HG02763 (cell line): ENCODE measurements at regions not wholly inside any gene's neighbourhood (a gene's known extent, or its start where the extent isn't known, plus 50 kb on each side); places are given as distances from the start of the nearest gene placed in this dataset.

Experiments
- ATAC-seq: cut with Tn5 transposase; IDR thresholded peaks from one replicate; pipeline ENCODE4 v1.9.1; 2021; ENCODE audit warnings: mild to moderate bottlenecking, moderate library complexity; ENCODE audit not compliant: unreplicated experiment

DNA sequence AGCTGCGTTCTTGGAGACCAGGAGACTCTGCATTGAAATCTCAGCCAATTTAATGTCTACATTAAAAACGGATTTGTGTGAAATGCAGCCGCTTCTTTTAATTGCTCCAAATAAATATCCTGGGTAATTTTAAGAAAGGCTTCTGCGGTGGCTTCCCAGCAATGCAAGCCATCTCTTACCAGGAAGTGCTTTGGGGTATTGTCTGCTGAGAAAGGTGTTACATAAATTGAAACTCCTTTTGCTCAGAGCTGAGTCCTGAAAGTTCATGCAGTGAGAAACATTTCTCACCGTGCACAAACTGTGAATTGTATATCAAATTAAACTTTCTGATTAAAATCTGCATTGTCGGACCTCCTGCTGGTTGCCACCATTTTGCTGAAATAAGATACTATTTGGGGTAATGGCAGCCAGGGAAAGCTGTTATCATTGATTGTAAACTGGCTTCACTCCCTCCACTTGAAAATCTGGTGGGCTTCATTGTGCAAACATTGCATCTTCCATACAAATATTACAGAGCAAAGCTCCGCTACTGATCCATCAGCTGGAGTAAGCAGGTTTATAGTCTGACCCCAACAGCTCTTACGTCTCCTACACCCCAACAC is 59.5 kb downstream of the ZIC5 start:
- ATAC-seq: no peak

DNA sequence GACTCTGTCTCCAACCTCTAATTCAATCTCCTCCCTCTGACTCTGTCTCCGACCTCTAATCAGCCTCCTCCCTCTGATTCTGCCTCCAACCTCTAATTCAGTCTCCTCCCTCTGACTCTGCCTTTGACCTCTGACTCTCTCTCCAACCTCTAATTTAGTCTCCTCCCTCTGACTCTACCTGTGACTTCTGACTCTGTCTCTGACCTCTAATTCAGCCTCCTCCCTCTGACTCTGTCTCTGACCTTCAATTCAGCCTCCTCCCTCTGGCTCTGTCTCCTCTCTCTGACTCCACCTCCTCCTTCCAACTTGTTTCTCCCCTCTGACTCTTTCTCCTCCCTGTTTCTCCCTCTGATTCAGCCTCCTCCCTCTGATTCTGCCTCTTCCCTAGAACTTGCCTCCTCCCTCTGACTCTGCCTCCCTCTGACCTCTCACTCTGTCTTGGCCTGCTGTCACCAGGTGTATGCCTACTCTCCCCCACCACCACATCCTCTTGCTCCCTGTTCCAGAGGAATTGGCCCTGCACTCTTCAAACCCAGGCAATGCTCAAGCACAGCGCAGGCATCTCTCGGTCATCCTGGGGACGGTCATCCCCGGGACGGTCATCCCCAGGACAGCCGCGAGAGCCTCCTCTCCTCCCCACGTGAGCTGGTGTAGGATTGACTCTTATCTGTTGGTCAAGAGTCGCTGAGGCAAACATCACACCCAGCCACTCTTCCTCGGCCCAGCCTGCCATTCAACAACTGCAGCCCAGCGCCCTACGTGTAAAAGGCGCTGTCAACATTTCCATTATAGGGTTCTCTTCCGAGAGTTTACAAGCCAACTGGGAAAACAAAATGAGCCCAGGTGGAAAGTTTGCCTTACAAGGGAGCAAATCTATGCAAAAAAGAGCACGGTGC is 60.2 kb downstream of the ZIC5 start:
- no peak for ATAC-seq

DNA sequence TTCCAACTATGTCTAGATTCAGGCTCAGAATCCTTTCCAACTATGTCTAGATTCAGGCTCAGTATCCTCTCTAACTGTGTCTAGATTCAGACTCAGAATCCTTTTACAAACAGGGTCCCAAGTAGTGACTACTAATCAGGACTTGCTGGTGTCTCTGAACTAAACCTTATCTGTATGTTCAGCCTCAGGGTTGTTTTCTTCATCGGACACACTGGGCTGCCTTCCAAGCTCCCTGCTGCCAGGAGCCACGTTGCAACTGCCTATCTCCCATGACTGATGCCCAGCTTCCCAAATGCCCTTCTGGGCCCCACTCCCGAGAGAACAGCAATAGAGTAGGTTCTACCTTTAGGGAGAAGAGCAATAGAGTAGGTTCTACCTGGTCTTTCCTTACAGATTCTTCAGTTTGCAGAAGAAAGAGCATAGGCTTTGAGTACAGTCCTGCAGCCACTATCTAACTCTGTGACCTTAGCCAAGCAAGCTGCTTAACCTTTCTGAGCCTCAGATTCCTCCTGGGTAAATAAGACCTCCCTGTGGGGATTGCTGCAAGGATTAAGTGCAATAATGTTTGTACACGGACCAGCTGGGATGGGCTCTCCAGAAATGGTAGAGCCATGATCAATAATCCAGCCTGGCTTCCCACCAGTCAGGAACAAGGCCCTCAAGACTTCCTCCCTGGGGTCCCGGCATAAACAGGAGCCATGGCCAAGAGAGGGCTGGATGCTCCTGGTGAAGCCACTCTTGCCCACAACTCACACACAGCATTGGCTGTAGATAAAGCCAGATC is 61.5 kb downstream of the ZIC5 start:
- ATAC-seq: no peak

DNA sequence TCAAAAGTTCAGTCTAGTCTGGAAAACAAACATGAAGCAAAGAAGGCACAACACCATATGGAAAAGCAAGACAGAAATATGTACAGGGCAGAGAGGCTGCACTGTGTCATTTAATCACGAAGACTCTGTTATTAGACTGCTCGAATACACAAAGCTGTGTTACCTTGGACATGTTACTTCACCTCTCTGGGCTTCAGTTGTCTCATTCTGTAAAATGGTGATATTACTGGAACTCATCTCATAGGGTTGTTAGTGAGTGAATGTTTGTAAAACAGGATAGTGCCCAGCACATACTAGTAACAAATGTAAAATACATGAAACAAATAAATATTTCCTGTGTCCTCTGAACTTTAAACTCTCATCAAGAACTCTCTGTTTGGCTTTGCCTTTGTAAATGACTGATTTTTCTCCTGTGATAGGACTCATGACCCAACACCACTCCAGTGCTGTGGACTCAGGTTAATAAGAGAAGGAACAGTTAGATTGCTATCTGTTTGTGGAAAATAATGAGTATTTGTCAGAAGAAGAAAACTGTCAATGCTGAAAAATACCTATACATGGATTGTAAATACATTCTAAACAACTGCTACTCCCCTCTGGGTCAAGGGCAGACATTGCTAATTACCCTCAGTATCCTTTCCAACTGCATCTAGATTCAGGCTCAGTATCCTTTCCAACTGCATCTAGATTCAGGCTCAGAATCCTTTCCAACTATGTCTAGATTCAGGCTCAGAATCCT is 62.3 kb downstream of the ZIC5 start:
- ATAC-seq: no peak

DNA sequence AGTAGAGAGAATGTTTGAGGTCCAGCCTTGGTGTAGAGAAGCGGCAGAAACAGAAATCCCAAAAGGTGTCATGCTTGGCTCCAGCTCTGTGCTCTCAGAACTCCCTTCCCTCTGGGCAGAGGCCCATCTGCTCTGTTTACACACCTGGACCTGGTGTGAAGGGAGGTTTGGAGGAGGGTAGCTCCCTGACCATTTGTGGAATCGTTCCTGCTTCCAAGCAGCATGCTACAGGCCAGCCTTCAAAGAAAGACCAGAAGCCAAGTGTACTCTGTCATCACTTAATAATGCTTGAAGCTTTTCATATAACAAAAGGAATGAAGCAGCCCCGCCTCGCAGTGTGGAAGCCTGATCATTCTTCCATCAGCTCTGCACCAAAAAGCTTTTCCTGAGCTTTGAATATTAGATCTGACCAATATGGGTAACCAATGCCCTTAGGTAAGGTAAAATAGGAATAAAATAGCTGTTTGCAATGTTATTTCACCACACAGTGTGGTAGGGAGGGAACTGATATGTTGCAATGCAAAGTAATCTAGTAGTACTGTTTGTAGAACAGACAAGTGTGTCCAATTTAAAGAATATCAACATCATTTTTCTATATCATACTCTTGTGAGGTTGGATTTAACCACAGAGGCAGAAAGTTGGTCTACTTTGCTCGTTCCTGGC is 63.3 kb downstream of the ZIC5 start:
- ATAC-seq: no peak

DNA sequence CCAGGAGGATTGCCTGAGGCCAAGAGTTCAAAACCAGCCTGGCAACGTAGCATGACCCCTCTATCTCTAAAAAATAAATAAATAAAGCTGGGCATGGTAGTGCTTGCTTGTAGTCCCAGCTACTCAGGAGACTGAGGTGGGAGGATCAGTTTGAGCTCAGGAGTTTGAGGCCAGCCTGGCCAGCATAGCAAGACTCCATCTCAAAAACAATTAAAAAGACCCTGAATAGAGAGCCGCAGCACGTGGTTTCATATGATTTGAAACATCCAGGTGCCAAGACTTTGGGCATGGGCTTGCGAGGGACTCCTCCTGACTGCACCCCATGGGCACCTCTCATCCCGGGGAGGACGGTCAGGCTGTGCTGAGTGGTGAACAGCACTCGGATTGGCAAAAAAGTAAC is 63.9 kb downstream of the ZIC5 start:
- ATAC-seq: no peak

DNA sequence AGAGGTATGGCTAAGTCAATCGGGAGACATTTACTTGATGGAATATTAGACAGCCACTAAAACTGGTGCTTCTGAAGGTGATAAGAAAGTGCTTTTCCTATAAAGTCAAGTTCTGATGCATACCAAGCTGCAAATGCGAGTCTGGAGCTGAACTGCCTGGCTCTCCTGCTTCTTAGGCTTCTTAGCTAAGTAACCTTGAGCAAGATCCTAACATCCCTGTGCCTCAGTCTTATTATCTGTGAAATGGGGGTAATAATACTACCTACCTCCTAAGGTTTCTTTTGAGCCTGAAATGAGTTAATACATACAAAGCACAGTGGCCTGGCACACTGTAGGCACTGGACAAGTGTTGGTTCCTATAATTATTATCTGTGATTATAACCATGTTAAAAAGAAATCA is 64.5 kb downstream of the ZIC5 start:
- ATAC-seq: no peak

DNA sequence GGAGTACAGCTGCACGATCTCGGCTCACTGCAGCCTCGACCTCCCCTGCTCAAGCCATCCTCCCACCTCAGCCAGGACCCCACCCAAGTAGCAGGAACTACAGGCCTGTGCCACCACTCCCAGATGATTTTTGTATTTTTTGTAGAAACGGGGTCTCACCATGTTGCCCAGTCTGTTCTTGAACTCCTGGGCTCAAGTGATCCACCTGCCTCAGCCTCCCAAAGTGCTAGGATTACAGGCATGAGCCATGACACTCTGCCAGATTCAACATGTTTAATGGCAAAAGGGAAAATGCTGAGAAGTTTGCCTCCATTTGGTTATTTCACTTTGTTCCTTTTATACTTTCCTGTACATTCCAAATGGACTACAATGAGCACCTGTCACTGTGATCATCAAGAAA is 65.8 kb downstream of the ZIC5 start:
- no peak for ATAC-seq

DNA sequence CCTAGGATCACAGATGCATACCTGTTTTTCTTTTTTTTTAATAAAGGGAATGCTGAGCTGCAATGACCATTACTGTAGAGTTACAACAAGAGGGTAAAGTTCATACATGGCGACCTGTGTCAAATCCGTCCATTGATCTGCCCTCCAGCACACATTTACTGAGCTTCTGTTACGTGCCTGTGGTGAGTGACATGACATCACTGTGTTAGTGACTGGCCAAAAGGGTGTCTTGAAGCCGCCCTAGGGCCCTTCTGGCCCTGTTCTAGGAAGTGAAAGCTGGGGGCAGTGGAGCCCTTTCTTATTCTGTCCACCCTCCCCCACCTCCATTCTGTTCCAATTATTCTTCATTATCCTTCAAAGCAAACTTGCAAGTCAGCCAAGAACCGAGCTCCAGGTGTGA is 66.3 kb downstream of the ZIC5 start:
- ATAC-seq: no peak

DNA sequence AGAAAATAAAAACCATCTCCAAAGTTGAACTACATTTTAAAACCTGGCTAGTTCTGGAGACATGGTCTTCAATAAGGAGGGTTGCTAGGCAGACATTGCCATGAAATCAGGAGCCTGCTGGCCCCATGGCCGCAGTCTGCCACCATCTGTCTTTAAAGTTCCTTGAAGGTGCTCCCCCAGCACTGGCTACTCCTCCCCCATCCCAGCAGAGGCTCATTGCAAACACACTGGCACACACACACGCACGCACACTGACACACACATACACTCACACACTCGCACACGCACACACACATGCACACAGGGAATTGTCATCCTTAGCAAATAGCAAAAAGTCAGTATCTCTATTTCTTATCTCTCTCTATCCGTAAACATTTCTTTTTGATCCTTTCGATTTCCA is 68.4 kb downstream of the ZIC5 start:
- ATAC-seq: no peak

DNA sequence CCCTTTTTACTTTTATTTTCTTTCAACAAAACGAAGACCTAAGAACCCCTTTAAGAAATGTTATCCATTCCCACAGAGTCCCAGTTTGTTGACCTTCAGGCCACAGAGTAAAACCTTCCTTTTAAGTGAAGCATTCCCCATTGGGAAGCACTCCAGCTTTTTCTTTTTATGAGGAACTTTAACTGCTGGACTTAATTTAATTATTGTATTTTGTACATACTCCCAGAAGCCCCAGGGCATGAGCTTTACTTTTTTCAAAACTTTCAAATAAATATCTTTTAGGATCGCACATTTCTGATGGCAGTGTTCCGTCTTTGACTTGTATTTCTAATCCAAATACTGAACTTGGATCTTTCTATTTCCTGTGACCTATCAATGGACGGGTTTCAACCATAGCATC is 68.9 kb downstream of the ZIC5 start:
- ATAC-seq: no peak

DNA sequence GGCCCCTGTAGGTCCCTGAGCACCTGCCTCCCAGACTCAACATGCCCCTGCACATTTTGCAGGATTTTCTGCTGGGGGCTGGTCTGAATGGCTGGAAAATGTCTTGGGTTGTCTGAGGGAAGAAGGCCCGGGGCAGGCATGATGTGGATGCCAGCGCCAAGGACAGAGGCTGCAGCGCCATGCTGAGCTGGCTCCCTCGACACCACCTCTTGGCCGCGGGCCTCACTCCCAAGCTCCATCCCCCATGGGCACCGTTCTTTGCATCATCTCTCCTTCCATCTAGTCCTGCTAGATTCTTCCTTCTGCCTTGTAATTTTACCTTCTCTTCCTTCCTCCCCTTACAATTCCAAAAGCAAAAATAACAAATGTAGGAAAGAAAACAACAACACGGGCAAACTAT is 70.6 kb downstream of the ZIC5 start:
- ATAC-seq: no peak

DNA sequence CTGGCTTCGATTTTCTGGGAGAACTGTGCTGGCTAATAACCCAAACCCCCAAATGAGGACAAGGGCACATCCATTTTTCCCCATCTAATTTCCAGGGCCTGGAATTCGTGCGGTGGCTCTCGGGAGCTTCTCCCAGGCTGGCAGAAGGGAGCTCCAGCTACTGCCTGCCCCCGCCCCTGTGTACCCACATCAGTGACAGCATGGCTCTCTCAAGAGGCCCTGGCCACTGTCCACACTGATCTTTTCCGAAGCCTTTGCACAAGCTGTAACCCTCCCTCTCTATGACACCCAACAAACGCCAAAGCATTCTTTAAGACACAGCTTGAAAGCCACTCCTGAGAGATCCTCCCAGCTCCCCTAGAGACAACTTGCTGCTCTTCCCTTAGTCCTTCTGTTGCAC is 73.1 kb downstream of the ZIC5 start:
- no peak for ATAC-seq

DNA sequence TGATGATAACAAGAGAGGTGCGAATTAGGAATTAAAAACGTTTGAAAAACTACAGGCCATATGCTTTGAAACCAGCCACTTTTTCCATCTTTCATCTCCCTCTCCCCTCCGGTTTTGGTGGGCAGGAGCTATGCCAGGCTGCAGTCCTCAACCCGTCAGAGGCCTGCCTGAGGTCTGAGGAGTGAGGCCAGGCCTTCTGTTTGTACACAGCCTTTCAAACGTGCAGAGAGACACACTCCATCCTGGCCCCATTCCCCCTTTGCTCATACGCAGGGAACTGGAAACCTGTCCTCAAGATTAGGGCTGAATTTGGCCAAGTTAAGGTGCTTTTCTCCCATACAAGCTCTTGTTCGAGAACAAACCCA is 74.5 kb downstream of the ZIC5 start:
- no peak for ATAC-seq

DNA sequence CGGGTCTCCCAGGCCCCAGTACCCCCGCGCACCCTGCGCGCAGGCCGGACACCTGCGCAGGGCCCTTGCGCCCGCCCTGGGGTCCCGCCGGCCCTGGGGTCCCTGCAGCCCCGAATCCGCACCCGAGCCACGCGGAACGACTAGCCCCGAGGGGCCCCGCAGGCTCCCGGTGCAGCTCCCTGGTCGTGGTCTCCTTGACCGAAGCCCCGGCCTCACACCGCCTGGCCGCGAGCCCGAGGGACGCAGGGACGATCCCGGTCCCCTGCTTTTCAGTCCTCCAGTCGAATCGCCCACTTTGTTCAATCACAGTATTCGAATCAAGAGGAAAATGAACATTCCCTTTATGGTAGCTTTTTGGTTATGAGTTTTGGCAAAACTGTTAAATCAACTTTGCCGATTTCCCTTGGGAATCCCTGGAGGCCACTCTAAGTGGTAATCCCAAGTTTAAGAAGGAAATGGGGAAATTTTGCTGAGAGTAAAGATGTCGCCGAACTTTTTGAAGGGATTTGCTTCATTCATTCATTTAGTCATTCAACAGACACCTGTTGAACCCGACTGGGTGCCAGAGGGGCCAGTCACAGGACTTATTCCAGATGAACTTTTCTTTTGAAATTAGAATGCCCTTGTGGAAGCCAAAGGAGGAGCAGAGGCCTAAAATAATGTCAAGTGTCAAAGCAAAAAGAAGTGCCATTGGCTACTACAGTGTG is 75.0 kb downstream of the ZIC5 start:
- no peak for ATAC-seq

DNA sequence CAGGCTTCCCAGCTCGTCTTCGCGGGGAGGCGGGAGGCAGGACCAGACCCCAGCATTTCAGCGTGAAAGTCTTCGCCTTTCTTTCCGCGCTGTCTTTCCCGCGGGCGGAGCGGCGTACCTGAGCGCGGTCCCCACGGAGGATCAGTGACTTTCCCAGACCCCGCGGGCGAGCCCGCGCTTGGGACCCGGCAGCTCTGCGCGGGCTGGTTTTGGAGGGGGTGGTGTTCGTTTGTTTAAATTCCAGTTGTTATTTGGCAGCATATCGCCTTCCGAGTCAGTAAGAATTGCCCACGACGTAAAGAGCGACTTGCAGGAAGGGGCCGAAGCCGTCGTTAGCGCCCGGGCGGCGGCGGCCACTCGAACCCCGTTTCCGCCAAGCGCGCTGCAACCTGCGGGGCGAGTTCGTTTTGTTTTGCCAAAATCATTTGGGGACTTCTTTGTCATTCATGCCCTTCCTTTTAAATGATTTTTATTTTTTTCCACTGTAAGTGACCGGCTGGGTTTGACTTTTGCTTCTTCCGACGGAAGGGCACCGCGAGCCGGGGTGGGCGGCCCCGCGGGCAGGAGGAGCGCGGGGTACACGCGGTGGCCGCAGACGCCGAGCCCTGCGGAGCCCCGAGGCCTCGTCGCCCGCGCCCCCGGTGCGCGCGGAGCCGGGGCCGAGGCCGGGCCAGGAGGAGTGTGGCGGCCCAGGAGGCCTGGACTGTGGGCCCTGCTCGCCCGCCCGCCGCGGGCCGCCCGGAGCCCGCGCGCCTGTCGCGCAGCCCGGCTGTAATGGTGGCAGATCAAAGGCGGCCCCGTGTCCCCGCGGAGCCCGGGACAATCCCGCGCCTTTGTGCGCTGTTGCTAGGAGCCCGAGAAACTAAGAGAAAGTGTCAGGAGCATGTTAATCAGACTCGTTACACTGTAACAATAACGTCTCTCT is 75.9 kb downstream of the ZIC5 start:
- ATAC-seq: no peak

DNA sequence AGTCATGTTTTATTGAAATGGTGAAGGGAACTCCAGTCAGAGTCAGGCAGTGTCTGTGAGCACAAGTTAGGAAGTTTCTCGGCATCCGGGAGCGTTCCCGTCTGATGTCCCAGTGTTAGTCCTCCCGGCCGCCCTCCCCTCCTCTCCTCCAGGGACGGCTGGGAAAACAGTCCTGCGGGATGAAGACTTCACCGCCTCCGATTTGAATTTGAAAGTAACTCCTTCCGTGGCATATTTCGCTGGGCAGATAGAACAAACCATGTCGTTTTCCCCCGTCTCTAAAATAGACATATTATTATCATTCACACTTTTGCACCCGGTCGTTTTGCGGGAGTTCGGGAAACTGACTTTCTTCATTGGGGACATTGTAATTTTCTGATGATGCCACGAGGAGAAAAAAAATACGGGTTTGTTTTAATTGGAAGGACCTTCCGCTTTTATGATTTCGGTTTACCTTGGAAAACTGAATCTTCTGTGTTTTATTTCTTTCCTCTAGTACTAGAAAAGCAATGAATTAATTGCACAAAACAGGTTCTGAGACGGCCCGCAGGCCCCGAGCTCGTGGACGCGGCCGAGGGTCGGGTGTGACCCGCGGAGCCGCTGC is 76.6 kb downstream of the ZIC5 start:
- no peak for ATAC-seq

DNA sequence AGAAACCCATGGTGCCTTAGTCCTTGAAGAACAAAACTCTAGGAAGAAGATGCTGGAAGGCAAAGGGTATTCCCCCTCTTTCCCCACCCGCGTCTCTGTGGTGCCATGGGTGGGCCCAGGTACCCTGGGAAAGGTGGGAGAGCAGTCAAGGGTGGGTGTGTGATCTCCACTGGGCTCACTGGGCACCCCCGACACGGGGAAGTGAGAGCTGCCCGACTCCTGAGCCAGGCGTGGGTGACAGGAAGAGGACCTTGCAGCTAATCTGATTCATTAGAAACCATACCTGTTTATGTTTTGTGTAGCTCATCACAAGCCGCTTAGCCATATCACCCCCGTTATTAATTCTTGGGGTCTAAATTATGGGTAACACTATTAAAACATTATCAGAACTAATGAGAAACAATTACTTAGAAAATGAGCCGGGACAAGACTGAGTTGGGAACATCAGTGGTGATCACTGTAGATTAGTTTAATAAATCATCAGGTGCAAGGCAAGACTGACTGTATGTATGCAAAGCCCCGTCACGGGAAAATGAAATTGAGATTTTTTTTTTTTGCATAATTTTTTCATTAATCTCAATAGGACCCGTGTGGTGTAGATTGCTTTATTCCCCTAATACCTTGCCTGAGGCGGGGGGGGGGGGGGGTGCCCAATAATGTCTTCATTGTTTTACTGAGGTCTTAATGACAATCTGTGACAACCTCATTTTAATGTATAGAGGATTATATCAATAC is 77.3 kb downstream of the ZIC5 start:
- no peak for ATAC-seq
